Left ventricle myocardium inferior (tissue), 1 donor: ENCODE measurements at regions not wholly inside any gene's neighbourhood (a gene's known extent, or its start where the extent isn't known, plus 50 kb on each side); places are given as distances from the start of the nearest gene placed in this dataset.
A peak's percentile ranks its signal among the peaks of the same experiment; 100 is the strongest.

Experiments used
- DNase-seq: peaks from one replicate; pipeline ENCODE4 v3.0.0-alpha.2; 2020
- H3K27ac ChIP-seq: fragments of 200-600 bp; replicated peaks from 2 replicates; pipeline ENCODE4 v1.8.0; 2021
- H3K27me3 ChIP-seq: fragments of 200-600 bp; 2 replicates; pipeline ENCODE4 v1.8.0; 2021; ENCODE audit warnings: low read depth
- H3K36me3 ChIP-seq: fragments of 200-600 bp; 2 replicates; pipeline ENCODE4 v1.8.0; 2021
- H3K4me1 ChIP-seq: fragments of 200-600 bp; 2 replicates; pipeline ENCODE4 v1.8.0; 2021
- H3K4me3 ChIP-seq: fragments of 200-600 bp; 2 replicates; pipeline ENCODE4 v1.8.0; 2021; ENCODE audit warnings: mild to moderate bottlenecking, moderate library complexity
- H3K9me3 ChIP-seq: fragments of 200-600 bp; replicated peaks from 2 replicates; pipeline ENCODE4 v1.8.0; 2021
- intact Hi-C: fragments of 100-400 bp; cut with micrococcal nuclease; formaldehyde crosslinking; loops from one replicate; pipeline ENCODE4 v1.11.0; 2022
- TF ChIP-seq, protein P1 (sequence below): fragments of 200-600 bp; IDR thresholded peaks from 2 replicates; pipeline ENCODE4 v1.8.0; 2021; ENCODE audit warnings: antibody characterized with exemption, mild to moderate bottlenecking, borderline replicate concordance
- donor health status: DM: no; HTN: yes; CAD: no; lungs with severe emphysema.

- Histone ChIP-seq H3K36me3 (no peaks in the 10 kb centered on the region), H3K27me3 (no peaks in the 10 kb centered on the region), H3K4me3 (no peak overlapping the region), H3K4me1 (peaks cover 32% of the 10 kb centered on the region), H3K27ac (no peak overlapping the region), H3K9me3 (peaks cover 12% of the 10 kb centered on the region)
- TF ChIP-seq, protein P1, sequence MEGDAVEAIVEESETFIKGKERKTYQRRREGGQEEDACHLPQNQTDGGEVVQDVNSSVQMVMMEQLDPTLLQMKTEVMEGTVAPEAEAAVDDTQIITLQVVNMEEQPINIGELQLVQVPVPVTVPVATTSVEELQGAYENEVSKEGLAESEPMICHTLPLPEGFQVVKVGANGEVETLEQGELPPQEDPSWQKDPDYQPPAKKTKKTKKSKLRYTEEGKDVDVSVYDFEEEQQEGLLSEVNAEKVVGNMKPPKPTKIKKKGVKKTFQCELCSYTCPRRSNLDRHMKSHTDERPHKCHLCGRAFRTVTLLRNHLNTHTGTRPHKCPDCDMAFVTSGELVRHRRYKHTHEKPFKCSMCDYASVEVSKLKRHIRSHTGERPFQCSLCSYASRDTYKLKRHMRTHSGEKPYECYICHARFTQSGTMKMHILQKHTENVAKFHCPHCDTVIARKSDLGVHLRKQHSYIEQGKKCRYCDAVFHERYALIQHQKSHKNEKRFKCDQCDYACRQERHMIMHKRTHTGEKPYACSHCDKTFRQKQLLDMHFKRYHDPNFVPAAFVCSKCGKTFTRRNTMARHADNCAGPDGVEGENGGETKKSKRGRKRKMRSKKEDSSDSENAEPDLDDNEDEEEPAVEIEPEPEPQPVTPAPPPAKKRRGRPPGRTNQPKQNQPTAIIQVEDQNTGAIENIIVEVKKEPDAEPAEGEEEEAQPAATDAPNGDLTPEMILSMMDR: peak; percentile 27
- no peak for DNase-seq
- intact Hi-C loops: no loop called here
Measured at GRCh38 chr1:164953098-164953497, 394.1 kb downstream of the PBX1 start.

GRCh38 chr1:164951508-164951907 lies 392.5 kb downstream of the PBX1 start:
- Histone ChIP-seq H3K4me1 (peaks cover 32% of the 10 kb centered on the region), H3K27ac (peak overlapping the region; percentile 66), H3K4me3 (no peak overlapping the region), H3K36me3 (no peaks in the 10 kb centered on the region), H3K27me3 (no peaks in the 10 kb centered on the region), H3K9me3 (peaks cover 28% of the 10 kb centered on the region)
- DNase-seq: no peak
- TF ChIP-seq, protein P1: no peak
- intact Hi-C loops: no loop called here

DNA sequence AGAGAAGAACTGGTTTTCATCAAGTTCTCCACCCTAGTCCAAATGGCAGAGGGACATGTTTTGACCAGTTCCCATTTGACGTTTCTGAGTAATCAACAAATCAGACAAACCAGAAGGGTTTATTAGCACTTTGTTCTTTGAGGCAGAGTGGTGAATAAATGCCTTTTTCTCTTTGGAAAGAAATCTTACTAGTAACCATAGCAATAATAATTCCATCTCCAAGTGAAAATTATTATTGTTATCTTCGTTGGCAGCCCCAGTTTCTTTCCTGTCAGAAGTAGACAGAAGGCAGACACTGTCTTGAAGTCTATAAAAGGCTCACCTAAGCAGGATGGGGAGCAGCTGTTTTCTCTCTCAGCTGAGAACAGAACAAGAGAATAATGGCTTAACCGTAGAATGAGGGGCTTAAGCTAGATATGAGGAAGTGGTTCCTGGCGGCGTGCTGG lies 391.6 kb downstream of the PBX1 start:
- Histone ChIP-seq H3K4me1 (peaks cover 32% of the 10 kb centered on the region), H3K27me3 (no peaks in the 10 kb centered on the region), H3K4me3 (no peak overlapping the region), H3K27ac (peak overlapping the region; percentile 66), H3K36me3 (no peaks in the 10 kb centered on the region), H3K9me3 (peaks cover 28% of the 10 kb centered on the region)
- TF ChIP-seq, protein P1: no peak
- DNase-seq: no peak
- intact Hi-C loops: no loop called here

GRCh38 chr1:164949771-164950471 lies 390.9 kb downstream of the PBX1 start:
- Histone ChIP-seq H3K4me1 (peaks cover 32% of the 10 kb centered on the region), H3K9me3 (peaks cover 30% of the 10 kb centered on the region), H3K27me3 (no peaks in the 10 kb centered on the region), H3K36me3 (no peaks in the 10 kb centered on the region), H3K4me3 (no peak overlapping the region), H3K27ac (peak overlapping the region; percentile 66)
- intact Hi-C loops: no loop called here
- TF ChIP-seq, protein P1: no peak
- DNase-seq: no peak

DNA sequence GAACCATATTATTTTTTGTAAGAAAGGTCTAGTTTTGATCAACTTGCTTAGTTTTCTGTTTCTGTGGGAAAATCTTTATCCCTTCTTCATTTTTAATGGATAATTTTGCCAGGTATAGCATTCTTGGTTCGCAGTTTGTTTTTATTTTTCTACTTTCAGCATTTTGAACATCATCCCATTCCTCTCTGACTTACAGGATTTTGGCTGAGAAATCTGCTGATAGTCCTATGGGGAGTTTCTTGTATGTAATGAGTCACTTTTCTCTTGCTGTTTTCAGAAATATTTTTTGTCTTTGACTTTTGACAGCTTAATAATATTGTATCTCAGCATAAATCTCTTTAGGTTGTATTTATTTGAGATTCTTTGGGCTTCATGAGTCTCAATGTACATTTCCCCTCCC lies 389.1 kb downstream of the PBX1 start:
- intact Hi-C loops: no loop called here

More for the DNA sequence above, 389.1 kb downstream of the PBX1 start:
- Histone ChIP-seq H3K9me3 (peaks cover 44% of the 10 kb centered on the region), H3K27me3 (no peaks in the 10 kb centered on the region), H3K27ac (no peak overlapping the region), H3K4me3 (no peak overlapping the region), H3K36me3 (no peaks in the 10 kb centered on the region), H3K4me1 (peaks cover 21% of the 10 kb centered on the region)
- DNase-seq: no peak
- TF ChIP-seq, protein P1: no peak
